ENCODE measurements at regions not wholly inside any gene's neighbourhood (a gene's known extent, or its start where the extent isn't known, plus 50 kb on each side); places are given as distances from the start of the nearest gene placed in this dataset.

DNA sequence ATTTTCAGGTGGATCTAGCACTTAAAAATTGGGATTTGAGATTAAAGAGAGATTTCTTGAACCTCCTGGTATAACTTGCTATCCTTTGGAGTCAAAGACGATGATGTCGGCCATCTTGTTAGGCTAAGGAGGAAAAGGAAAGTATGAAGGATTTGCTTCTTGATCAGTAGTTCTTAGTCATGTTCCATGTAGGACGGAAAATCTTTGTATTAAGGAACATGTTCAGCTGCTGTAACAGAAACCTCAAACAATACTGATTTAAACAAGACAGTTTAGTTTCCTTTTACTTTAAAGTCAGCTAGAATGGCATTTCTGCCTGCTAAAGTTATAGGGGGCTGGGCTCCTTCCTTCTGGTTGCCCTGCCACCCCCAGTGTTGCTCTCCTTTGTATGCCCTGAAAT is 56.4 kb upstream of the MGAT5 start:
- H2BK120ac ChIP-seq (ENCODE audit: low read depth, low read length) = no peak overlapping the region
- no peak overlapping the region for H4K8ac ChIP-seq (ENCODE audit: low read depth, low read length)
- H3K36me3 ChIP-seq (replicated peaks in 1 of 2; ENCODE audit: control insufficient read depth in 2 of 2, insufficient read depth in 2 of 2, low read length in 2 of 2) = no peaks in the 10 kb centered on the region
- no peak for DNase-seq (ENCODE audit: low spot score)
- no peak overlapping the region for H3K4me2 ChIP-seq (ENCODE audit: insufficient read depth, low read length, poor library complexity, severe bottlenecking)
- no peak overlapping the region for H2BK15ac ChIP-seq (ENCODE audit: low read length)
- H3K79me1 ChIP-seq (ENCODE audit: low read depth, low read length) = no peaks in the 10 kb centered on the region
- peaks cover 3 to 12% of the 10 kb centered on the region in 2 donors for H3K4me1 ChIP-seq (ENCODE audit: control insufficient read depth in 2 of 2, insufficient read depth in 1 of 2, low read depth in 1 of 2, low read length in 2 of 2)
- WGBS, 2 donors (ENCODE audit: extremely low coverage in 2 of 2, insufficient read length in 2 of 2, insufficient replicate concordance in 1 of 2) = no CpG with 5 or more reads among the region's 3 CpGs
- no peak overlapping the region for H2AFZ ChIP-seq (ENCODE audit: low read length)
- H3K18ac ChIP-seq (ENCODE audit: low read length) = no peak overlapping the region
- H2AK5ac ChIP-seq (ENCODE audit: low read depth, low read length) = no peak overlapping the region
- H3K27me3 ChIP-seq (ENCODE audit: control insufficient read depth in 3 of 3, insufficient read depth in 3 of 3, low read depth in 1 of 3, low read length in 3 of 3) = no peaks in the 10 kb centered on the region
- no peak overlapping the region for H4K91ac ChIP-seq (ENCODE audit: low read depth, low read length, poor library complexity)
- H2BK5ac ChIP-seq (ENCODE audit: low read length) = no peak overlapping the region
- no peak overlapping the region for H3K4ac ChIP-seq (ENCODE audit: low read length)
- H2BK12ac ChIP-seq (ENCODE audit: low read length) = no peak overlapping the region
- H3K9me3 ChIP-seq (replicated peaks in 1 of 2; ENCODE audit: control insufficient read depth in 2 of 2, insufficient read depth in 1 of 2, low read depth in 1 of 2, low read length in 2 of 2) = no peaks in the 10 kb centered on the region
- H3K4me3 ChIP-seq (ENCODE audit: low read length in 2 of 2) = no peak overlapping the region
- no peak overlapping the region for H3K14ac ChIP-seq (ENCODE audit: low read length)
- H3K9ac ChIP-seq (ENCODE audit: low read depth, low read length, poor library complexity) = no peak overlapping the region
- H3K23ac ChIP-seq (ENCODE audit: low read depth, low read length, poor library complexity) = no peak overlapping the region
- no peak overlapping the region for H3K27ac ChIP-seq (replicated peaks; ENCODE audit: low read length)

DNA sequence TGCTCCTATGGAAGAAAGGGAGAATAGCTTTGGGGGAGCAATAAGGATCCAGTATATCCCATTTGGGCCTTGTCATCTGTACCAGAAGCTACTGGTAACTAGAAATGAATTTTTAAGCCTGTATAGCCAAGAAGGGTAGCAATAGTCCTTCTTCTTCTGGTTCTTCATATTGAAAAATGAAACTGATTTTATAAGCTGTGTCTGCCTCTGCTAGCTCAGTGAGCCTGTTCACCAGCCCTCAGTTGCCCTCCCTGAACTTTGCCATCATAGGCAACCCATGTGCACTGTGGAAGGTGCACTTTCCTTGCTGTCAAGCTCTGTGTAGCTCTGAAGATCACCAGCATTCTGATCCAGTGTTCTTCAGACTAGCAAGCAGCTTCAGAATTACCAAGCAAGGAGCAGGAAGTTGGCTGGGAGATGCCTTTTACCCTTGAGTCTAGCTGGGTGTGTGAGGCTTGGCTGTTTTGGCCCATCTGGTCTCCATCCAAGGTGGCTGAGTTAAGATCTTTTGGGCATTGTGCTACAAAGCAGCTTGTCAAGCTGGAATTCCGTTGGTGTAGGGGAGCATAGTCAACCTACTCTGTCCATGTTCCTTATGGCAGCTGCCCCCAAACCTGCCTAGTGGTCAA is 55.8 kb upstream of the MGAT5 start:
- WGBS, 2 donors (ENCODE audit: extremely low coverage in 2 of 2, insufficient read length in 2 of 2, insufficient replicate concordance in 1 of 2) = no CpG with 5 or more reads among the region's 1 CpG
- Histone ChIP-seq H3K4me2 (ENCODE audit: insufficient read depth, low read length, poor library complexity, severe bottlenecking) (no peak overlapping the region), H2AFZ (ENCODE audit: low read length) (no peak overlapping the region), H3K14ac (ENCODE audit: low read length) (no peak overlapping the region), H4K8ac (ENCODE audit: low read depth, low read length) (no peak overlapping the region), H2BK5ac (ENCODE audit: low read length) (no peak overlapping the region), H4K91ac (ENCODE audit: low read depth, low read length, poor library complexity) (no peak overlapping the region), H3K27me3 (ENCODE audit: control insufficient read depth in 3 of 3, insufficient read depth in 3 of 3, low read depth in 1 of 3, low read length in 3 of 3) (no peaks in the 10 kb centered on the region), H3K23ac (ENCODE audit: low read depth, low read length, poor library complexity) (no peak overlapping the region), H2BK12ac (ENCODE audit: low read length) (no peak overlapping the region), H3K79me1 (ENCODE audit: low read depth, low read length) (no peaks in the 10 kb centered on the region), H3K27ac (replicated peaks; ENCODE audit: low read length) (no peak overlapping the region), H3K36me3 (replicated peaks in 1 of 2; ENCODE audit: control insufficient read depth in 2 of 2, insufficient read depth in 2 of 2, low read length in 2 of 2) (no peaks in the 10 kb centered on the region), H2BK120ac (ENCODE audit: low read depth, low read length) (no peak overlapping the region), H3K9me3 (replicated peaks in 1 of 2; ENCODE audit: control insufficient read depth in 2 of 2, insufficient read depth in 1 of 2, low read depth in 1 of 2, low read length in 2 of 2) (no peaks in the 10 kb centered on the region), H3K4me1 (ENCODE audit: control insufficient read depth in 2 of 2, insufficient read depth in 1 of 2, low read depth in 1 of 2, low read length in 2 of 2) (peaks cover 4 to 12% of the 10 kb centered on the region in 2 donors), H3K4ac (ENCODE audit: low read length) (no peak overlapping the region), H2BK15ac (ENCODE audit: low read length) (no peak overlapping the region), H3K4me3 (ENCODE audit: low read length in 2 of 2) (no peak overlapping the region), H3K9ac (ENCODE audit: low read depth, low read length, poor library complexity) (no peak overlapping the region), H2AK5ac (ENCODE audit: low read depth, low read length) (no peak overlapping the region), H3K18ac (ENCODE audit: low read length) (no peak overlapping the region)
- DNase-seq (ENCODE audit: low spot score) = no peak

DNA sequence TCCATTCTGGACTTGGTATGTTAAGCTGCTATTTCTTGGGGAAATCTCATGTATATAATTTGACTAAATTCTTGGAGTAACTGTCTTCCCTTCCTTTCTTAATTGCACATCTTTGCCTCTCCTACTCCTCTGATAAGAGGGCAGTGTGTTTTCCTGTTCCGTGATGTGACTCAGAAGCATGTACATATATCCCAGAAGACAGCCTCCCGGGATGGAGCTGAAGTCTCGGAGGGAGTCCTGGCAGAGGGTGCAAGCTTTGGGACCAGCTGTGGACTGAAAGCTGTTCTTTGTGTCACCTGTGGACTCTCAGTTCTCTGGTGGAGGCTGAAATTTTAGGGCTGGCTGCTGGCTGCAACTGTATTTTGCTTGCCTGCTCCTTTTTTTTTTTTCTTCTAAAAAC is 54.7 kb upstream of the MGAT5 start:
- Histone ChIP-seq H3K79me1 (ENCODE audit: low read depth, low read length) (no peaks in the 10 kb centered on the region), H3K9ac (ENCODE audit: low read depth, low read length, poor library complexity) (no peak overlapping the region), H2AFZ (ENCODE audit: low read length) (no peak overlapping the region), H3K14ac (ENCODE audit: low read length) (no peak overlapping the region), H3K18ac (ENCODE audit: low read length) (no peak overlapping the region), H4K91ac (ENCODE audit: low read depth, low read length, poor library complexity) (no peak overlapping the region), H3K27me3 (ENCODE audit: control insufficient read depth in 3 of 3, insufficient read depth in 3 of 3, low read depth in 1 of 3, low read length in 3 of 3) (no peaks in the 10 kb centered on the region), H3K9me3 (replicated peaks in 1 of 2; ENCODE audit: control insufficient read depth in 2 of 2, insufficient read depth in 1 of 2, low read depth in 1 of 2, low read length in 2 of 2) (peaks cover 0 to under 1% of the 10 kb centered on the region in 2 donors), H4K8ac (ENCODE audit: low read depth, low read length) (no peak overlapping the region), H3K23ac (ENCODE audit: low read depth, low read length, poor library complexity) (no peak overlapping the region), H3K4me2 (ENCODE audit: insufficient read depth, low read length, poor library complexity, severe bottlenecking) (no peak overlapping the region), H3K4ac (ENCODE audit: low read length) (no peak overlapping the region), H2BK12ac (ENCODE audit: low read length) (no peak overlapping the region), H3K4me1 (ENCODE audit: control insufficient read depth in 2 of 2, insufficient read depth in 1 of 2, low read depth in 1 of 2, low read length in 2 of 2) (peaks cover 4 to 12% of the 10 kb centered on the region in 2 donors), H2BK120ac (ENCODE audit: low read depth, low read length) (no peak overlapping the region), H2BK15ac (ENCODE audit: low read length) (no peak overlapping the region), H3K4me3 (ENCODE audit: low read length in 2 of 2) (no peak overlapping the region), H3K36me3 (replicated peaks in 1 of 2; ENCODE audit: control insufficient read depth in 2 of 2, insufficient read depth in 2 of 2, low read length in 2 of 2) (no peaks in the 10 kb centered on the region), H3K27ac (replicated peaks; ENCODE audit: low read length) (no peak overlapping the region), H2BK5ac (ENCODE audit: low read length) (no peak overlapping the region), H2AK5ac (ENCODE audit: low read depth, low read length) (no peak overlapping the region)
- no peak for DNase-seq (ENCODE audit: low spot score)
- no CpG with 5 or more reads among the region's 3 CpGs for WGBS, 2 donors (ENCODE audit: extremely low coverage in 2 of 2, insufficient read length in 2 of 2, insufficient replicate concordance in 1 of 2)

DNA sequence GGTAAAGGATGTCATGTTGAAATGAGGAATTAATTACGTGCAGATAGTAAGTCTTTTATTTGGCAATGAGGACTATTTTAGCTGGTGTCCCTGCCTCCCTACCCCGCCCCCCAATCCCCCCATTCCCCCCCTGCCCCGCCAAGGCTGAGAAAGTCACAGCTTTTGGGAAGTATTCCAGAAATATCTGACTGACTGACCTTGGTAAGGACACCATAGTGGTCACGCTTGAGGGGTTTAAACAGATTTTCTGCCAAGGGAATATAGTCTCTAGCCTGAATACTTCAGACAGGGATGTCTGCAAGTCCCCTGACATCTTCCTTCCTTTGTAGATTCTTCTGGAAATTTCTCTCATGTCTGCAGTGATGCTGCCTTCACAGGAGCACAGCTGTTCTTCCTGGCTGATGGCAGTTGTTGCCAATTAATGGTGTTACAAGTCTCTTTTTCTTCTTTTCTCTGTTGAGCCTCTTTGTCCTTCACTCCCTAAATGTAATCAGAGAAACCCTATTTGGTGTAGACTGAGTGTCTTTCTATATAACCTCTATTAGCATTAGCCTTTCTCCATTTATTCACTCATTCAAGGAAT is 53.7 kb upstream of the MGAT5 start:
- WGBS, 2 donors (ENCODE audit: extremely low coverage in 2 of 2, insufficient read length in 2 of 2, insufficient replicate concordance in 1 of 2) = no CpG with 5 or more reads among the region's 4 CpGs
- H2BK120ac ChIP-seq (ENCODE audit: low read depth, low read length) = no peak overlapping the region

More for the DNA sequence above, 53.7 kb upstream of the MGAT5 start:
- H3K14ac ChIP-seq (ENCODE audit: low read length) = no peak overlapping the region
- H4K8ac ChIP-seq (ENCODE audit: low read depth, low read length) = no peak overlapping the region
- H3K36me3 ChIP-seq (replicated peaks in 1 of 2; ENCODE audit: control insufficient read depth in 2 of 2, insufficient read depth in 2 of 2, low read length in 2 of 2) = no peaks in the 10 kb centered on the region
- no peak overlapping the region for H3K4me3 ChIP-seq (ENCODE audit: low read length in 2 of 2)
- no peak overlapping the region for H2BK12ac ChIP-seq (ENCODE audit: low read length)
- no peak overlapping the region for H4K91ac ChIP-seq (ENCODE audit: low read depth, low read length, poor library complexity)
- H3K18ac ChIP-seq (ENCODE audit: low read length) = no peak overlapping the region
- peaks cover 4 to 12% of the 10 kb centered on the region in 2 donors for H3K4me1 ChIP-seq (ENCODE audit: control insufficient read depth in 2 of 2, insufficient read depth in 1 of 2, low read depth in 1 of 2, low read length in 2 of 2)
- no peak overlapping the region for H2BK5ac ChIP-seq (ENCODE audit: low read length)
- DNase-seq (ENCODE audit: low spot score) = no peak
- no peak overlapping the region for H2AFZ ChIP-seq (ENCODE audit: low read length)
- H3K4me2 ChIP-seq (ENCODE audit: insufficient read depth, low read length, poor library complexity, severe bottlenecking) = no peak overlapping the region
- H3K4ac ChIP-seq (ENCODE audit: low read length) = no peak overlapping the region
- peaks cover 0 to 9% of the 10 kb centered on the region in 2 donors for H3K9me3 ChIP-seq (replicated peaks in 1 of 2; ENCODE audit: control insufficient read depth in 2 of 2, insufficient read depth in 1 of 2, low read depth in 1 of 2, low read length in 2 of 2)
- no peak overlapping the region for H2AK5ac ChIP-seq (ENCODE audit: low read depth, low read length)
- H2BK15ac ChIP-seq (ENCODE audit: low read length) = no peak overlapping the region
- H3K79me1 ChIP-seq (ENCODE audit: low read depth, low read length) = no peaks in the 10 kb centered on the region
- H3K27me3 ChIP-seq (ENCODE audit: control insufficient read depth in 3 of 3, insufficient read depth in 3 of 3, low read depth in 1 of 3, low read length in 3 of 3) = no peaks in the 10 kb centered on the region
- H3K9ac ChIP-seq (ENCODE audit: low read depth, low read length, poor library complexity) = no peak overlapping the region
- H3K27ac ChIP-seq (replicated peaks; ENCODE audit: low read length) = no peak overlapping the region
- H3K23ac ChIP-seq (ENCODE audit: low read depth, low read length, poor library complexity) = no peak overlapping the region

Measured in neuronal stem cell (in vitro differentiated cells).